HEK293T (cell line): ENCODE measurements at regions not wholly inside any gene's neighbourhood (a gene's known extent, or its start where the extent isn't known, plus 50 kb on each side); places are given as distances from the start of the nearest gene placed in this dataset.

Experiments used
- ARNT ChIP-seq: fragments of 450-650 bp; IDR thresholded peaks from 2 replicates; pipeline ENCODE4 v1.6.1; 2017; ENCODE audit warnings: mild to moderate bottlenecking
- ELF4 ChIP-seq: fragments of 450-650 bp; IDR thresholded peaks from 2 replicates; pipeline ENCODE4 v1.6.1; 2017; ENCODE audit warnings: antibody characterized with exemption
- FOXK2 ChIP-seq: fragments of 450-650 bp; IDR thresholded peaks from 2 replicates; pipeline ENCODE4 v1.6.1; 2016; ENCODE audit warnings: mild to moderate bottlenecking
- FOXM1 ChIP-seq: fragments of 450-650 bp; IDR thresholded peaks from 2 replicates; pipeline ENCODE4 v1.6.1; 2017; ENCODE audit warnings: mild to moderate bottlenecking, borderline replicate concordance
- PKNOX1 ChIP-seq: fragments of 450-650 bp; IDR thresholded peaks from 2 replicates; pipeline ENCODE4 v1.6.1; 2016
- SP1 ChIP-seq: fragments of 450-650 bp; IDR thresholded peaks from 2 replicates; pipeline ENCODE4 v1.6.1; 2017
- TARDBP ChIP-seq: fragments of 450-650 bp; IDR thresholded peaks from 2 replicates; pipeline ENCODE4 v1.6.1; 2016

GRCh38 chr11:127670374-127671119, 670.0 kb upstream of the KIRREL3 start:
- TF ChIP-seq FOXK2 (no peak), SP1 (no peak), ARNT (no peak), PKNOX1 (no peak), TARDBP (no peak), FOXM1 (no peak), ELF4 (no peak)
